CD8-positive, alpha-beta memory T cell (primary cell): ENCODE measurements at regions not wholly inside any gene's neighbourhood (a gene's known extent, or its start where the extent isn't known, plus 50 kb on each side); places are given as distances from the start of the nearest gene placed in this dataset.

Source experiments
- CTCF ChIA-PET: fragments of 350-600 bp; sonication (Branson Sonifier 250); formaldehyde crosslinking; loops from one replicate; lab custom pipeline; 2021; ENCODE audit warnings: antibody characterized with exemption; lab: Charles Lee
- POLR2A ChIA-PET: fragments of 350-600 bp; sonication (Branson Sonifier 250); formaldehyde crosslinking; loops from one replicate; lab custom pipeline; 2021; ENCODE audit warnings: antibody characterized with exemption; lab: Charles Lee
- DNase-seq, 5 donors: peaks; one replicate each; pipeline versions ENCODE4 v3.0.0 to v3.0.0-alpha.2; 2020 to 2022; ENCODE audit warnings: mixed read lengths in 1 of 5
- H3K27ac ChIP-seq: one replicate; pipeline ENCODE4 v1.7.0; 2013; ENCODE audit warnings: low read depth, mild to moderate bottlenecking, low read length, moderate library complexity
- H3K27me3 ChIP-seq: 2 replicates; pipeline ENCODE4 v1.7.0; 2013; ENCODE audit warnings: low read length, mild to moderate bottlenecking; ENCODE audit not compliant: insufficient read depth, poor library complexity, severe bottlenecking
- H3K36me3 ChIP-seq: 2 replicates; pipeline ENCODE4 v1.7.0; 2013; ENCODE audit warnings: mild to moderate bottlenecking, low read length, moderate library complexity; ENCODE audit not compliant: insufficient read depth
- H3K4me1 ChIP-seq: 2 replicates; pipeline ENCODE4 v1.7.0; 2013; ENCODE audit warnings: mild to moderate bottlenecking, low read length, moderate library complexity; ENCODE audit not compliant: insufficient read depth
- H3K4me3 ChIP-seq: 2 replicates; pipeline ENCODE4 v1.7.0; 2013; ENCODE audit warnings: mild to moderate bottlenecking, low read length
- H3K9me3 ChIP-seq: 2 replicates; pipeline ENCODE4 v1.7.0; 2013; ENCODE audit warnings: mild to moderate bottlenecking, low read length
- H3K27ac Mint-ChIP-seq, 8 donors: one replicate each; pipeline ENCODE4 v1.8.0; 2020 to 2021; ENCODE audit warnings: mixed read lengths in 8 of 8, mild to moderate bottlenecking in 6 of 8, inconsistent platforms in 3 of 8, moderate library complexity in 3 of 8
- H3K27me3 Mint-ChIP-seq, 2 donors: one replicate each; pipeline ENCODE4 v1.8.0; 2020 to 2021; ENCODE audit warnings: mixed read lengths in 2 of 2, mild to moderate bottlenecking in 1 of 2, moderate library complexity in 1 of 2
- H3K36me3 Mint-ChIP-seq, 3 donors: one replicate each; pipeline ENCODE4 v1.8.0; 2020 to 2021; ENCODE audit warnings: mixed read lengths in 3 of 3, inconsistent platforms in 1 of 3, mild to moderate bottlenecking in 1 of 3
- H3K4me1 Mint-ChIP-seq, 3 donors: one replicate each; pipeline ENCODE4 v1.8.0; 2020 to 2021; ENCODE audit warnings: mixed read lengths in 3 of 3, inconsistent platforms in 1 of 3, mild to moderate bottlenecking in 1 of 3
- H3K4me3 Mint-ChIP-seq, 7 donors: one replicate each; pipeline ENCODE4 v1.8.0; 2020 to 2021; ENCODE audit warnings: mixed read lengths in 7 of 7, mild to moderate bottlenecking in 6 of 7, moderate library complexity in 4 of 7, inconsistent platforms in 2 of 7
- H3K9me3 Mint-ChIP-seq, 5 donors: one replicate each; pipeline ENCODE4 v1.8.0; 2020 to 2022; ENCODE audit warnings: mixed read lengths in 5 of 5, mild to moderate bottlenecking in 3 of 5, moderate library complexity in 2 of 5, inconsistent platforms in 1 of 5

- POLR2A ChIA-PET, result no interaction called here
Observed at GRCh38 chr5:112077180-112077579, 320.2 kb upstream of the NREP start.

GRCh38 chr5:112070022-112070421 lies 313.0 kb upstream of the NREP start:
- no peaks in the 10 kb centered on the region for H3K36me3 Mint-ChIP-seq
- Histone ChIP-seq H3K9me3 (no peaks in the 10 kb centered on the region), H3K4me1 (no peaks in the 10 kb centered on the region), H3K27me3 (no peaks in the 10 kb centered on the region), H3K36me3 (no peaks in the 10 kb centered on the region), H3K4me3 (no peak overlapping the region), H3K27ac (no peak overlapping the region)
- H3K27me3 Mint-ChIP-seq, result peaks cover 0 to 3% of the 10 kb centered on the region in 2 donors
- no peak overlapping the region for H3K4me3 Mint-ChIP-seq
- no peak overlapping the region for H3K27ac Mint-ChIP-seq
- H3K9me3 Mint-ChIP-seq, result no peaks in the 10 kb centered on the region
- H3K4me1 Mint-ChIP-seq, result no peaks in the 10 kb centered on the region
- ChIA-PET CTCF (no interaction called here), POLR2A (no interaction called here)
- no peak for DNase-seq

More at GRCh38 chr5:112077180-112077579, 320.2 kb upstream of the NREP start:
- no peaks in the 10 kb centered on the region for H3K27me3 ChIP-seq
- no peak overlapping the region for H3K27ac ChIP-seq
- H3K4me3 ChIP-seq, result no peak overlapping the region
- H3K9me3 ChIP-seq, result no peaks in the 10 kb centered on the region
- H3K4me1 Mint-ChIP-seq, result no peaks in the 10 kb centered on the region
- H3K27ac Mint-ChIP-seq, result no peak overlapping the region
- H3K4me3 Mint-ChIP-seq, result no peak overlapping the region
- CTCF ChIA-PET, result no interaction called here
- peaks cover 2 to 3% of the 10 kb centered on the region in 2 donors for H3K27me3 Mint-ChIP-seq
- H3K9me3 Mint-ChIP-seq, result peaks cover 0 to 8% (median 0%) of the 10 kb centered on the region in 5 donors
- no peaks in the 10 kb centered on the region for H3K4me1 ChIP-seq
- no peaks in the 10 kb centered on the region for H3K36me3 Mint-ChIP-seq
- DNase-seq, result no peak
- no peaks in the 10 kb centered on the region for H3K36me3 ChIP-seq

GRCh38 chr5:112069329-112069728 lies 312.3 kb upstream of the NREP start:
- no peaks in the 10 kb centered on the region for H3K36me3 Mint-ChIP-seq
- no peak overlapping the region for H3K27ac Mint-ChIP-seq
- Histone ChIP-seq H3K4me3 (no peak overlapping the region), H3K36me3 (no peaks in the 10 kb centered on the region), H3K27ac (no peak overlapping the region), H3K27me3 (no peaks in the 10 kb centered on the region), H3K9me3 (no peaks in the 10 kb centered on the region), H3K4me1 (no peaks in the 10 kb centered on the region)
- no peak overlapping the region for H3K4me3 Mint-ChIP-seq
- H3K27me3 Mint-ChIP-seq, result peaks cover 0 to 3% of the 10 kb centered on the region in 2 donors
- no peak for DNase-seq
- no peaks in the 10 kb centered on the region for H3K9me3 Mint-ChIP-seq
- ChIA-PET CTCF (no interaction called here), POLR2A (no interaction called here)
- no peaks in the 10 kb centered on the region for H3K4me1 Mint-ChIP-seq

GRCh38 chr5:112068593-112068992 lies 311.6 kb upstream of the NREP start:
- H3K36me3 Mint-ChIP-seq, result no peaks in the 10 kb centered on the region
- H3K27me3 ChIP-seq, result no peaks in the 10 kb centered on the region
- H3K4me1 Mint-ChIP-seq, result no peaks in the 10 kb centered on the region

GRCh38 chr5:112065781-112066180 lies 308.8 kb upstream of the NREP start:
- Mint-ChIP-seq H3K4me1 (no peaks in the 10 kb centered on the region), H3K4me3 (no peak overlapping the region), H3K27ac (no peak overlapping the region), H3K27me3 (no peaks in the 10 kb centered on the region), H3K9me3 (no peaks in the 10 kb centered on the region), H3K36me3 (no peaks in the 10 kb centered on the region)
- DNase-seq, result no peak
- POLR2A ChIA-PET, result no interaction called here
- CTCF ChIA-PET, result no interaction called here
- H3K27me3 ChIP-seq, result no peaks in the 10 kb centered on the region
- no peaks in the 10 kb centered on the region for H3K36me3 ChIP-seq
- no peaks in the 10 kb centered on the region for H3K4me1 ChIP-seq
- H3K4me3 ChIP-seq, result no peak overlapping the region
- H3K9me3 ChIP-seq, result no peaks in the 10 kb centered on the region
- H3K27ac ChIP-seq, result no peak overlapping the region

More at GRCh38 chr5:112068593-112068992, 311.6 kb upstream of the NREP start:
- Mint-ChIP-seq H3K27me3 (peaks cover 0 to 3% of the 10 kb centered on the region in 2 donors), H3K4me3 (no peak overlapping the region), H3K9me3 (no peaks in the 10 kb centered on the region), H3K27ac (no peak overlapping the region)
- Histone ChIP-seq H3K27ac (no peak overlapping the region), H3K4me1 (no peaks in the 10 kb centered on the region), H3K4me3 (no peak overlapping the region), H3K9me3 (no peaks in the 10 kb centered on the region), H3K36me3 (no peaks in the 10 kb centered on the region)
- POLR2A ChIA-PET, result no interaction called here
- DNase-seq, result no peak
- CTCF ChIA-PET, result no interaction called here

GRCh38 chr5:112064956-112065355 lies 308.0 kb upstream of the NREP start:
- H3K4me3 Mint-ChIP-seq, result no peak overlapping the region
- H3K9me3 Mint-ChIP-seq, result no peaks in the 10 kb centered on the region
- H3K27me3 ChIP-seq, result no peaks in the 10 kb centered on the region
- H3K27ac Mint-ChIP-seq, result no peak overlapping the region
- no peak overlapping the region for H3K27ac ChIP-seq
- H3K36me3 ChIP-seq, result no peaks in the 10 kb centered on the region
- DNase-seq, result no peak
- ChIA-PET POLR2A (no interaction called here), CTCF (no interaction called here)
- H3K9me3 ChIP-seq, result no peaks in the 10 kb centered on the region
- H3K4me3 ChIP-seq, result no peak overlapping the region
- no peaks in the 10 kb centered on the region for H3K4me1 ChIP-seq
- H3K36me3 Mint-ChIP-seq, result no peaks in the 10 kb centered on the region
- H3K4me1 Mint-ChIP-seq, result no peaks in the 10 kb centered on the region
- no peaks in the 10 kb centered on the region for H3K27me3 Mint-ChIP-seq

GRCh38 chr5:112064271-112064701 lies 307.3 kb upstream of the NREP start:
- ChIA-PET POLR2A (no interaction called here), CTCF (no interaction called here)
- Mint-ChIP-seq H3K9me3 (no peaks in the 10 kb centered on the region), H3K4me1 (no peaks in the 10 kb centered on the region), H3K27me3 (no peaks in the 10 kb centered on the region), H3K4me3 (no peak overlapping the region), H3K27ac (no peak overlapping the region), H3K36me3 (no peaks in the 10 kb centered on the region)
- no peak for DNase-seq
- Histone ChIP-seq H3K4me1 (no peaks in the 10 kb centered on the region), H3K27ac (no peak overlapping the region), H3K27me3 (no peaks in the 10 kb centered on the region), H3K9me3 (no peaks in the 10 kb centered on the region), H3K36me3 (no peaks in the 10 kb centered on the region), H3K4me3 (no peak overlapping the region)

GRCh38 chr5:112063856-112064255 lies 306.9 kb upstream of the NREP start:
- ChIA-PET POLR2A (no interaction called here), CTCF (no interaction called here)
- Histone ChIP-seq H3K4me3 (no peak overlapping the region), H3K27ac (no peak overlapping the region), H3K27me3 (no peaks in the 10 kb centered on the region), H3K9me3 (no peaks in the 10 kb centered on the region), H3K36me3 (no peaks in the 10 kb centered on the region), H3K4me1 (no peaks in the 10 kb centered on the region)
- no peak for DNase-seq
- H3K9me3 Mint-ChIP-seq, result no peaks in the 10 kb centered on the region
- H3K4me3 Mint-ChIP-seq, result no peak overlapping the region
- H3K27me3 Mint-ChIP-seq, result no peaks in the 10 kb centered on the region
- no peaks in the 10 kb centered on the region for H3K36me3 Mint-ChIP-seq
- H3K4me1 Mint-ChIP-seq, result no peaks in the 10 kb centered on the region
- no peak overlapping the region for H3K27ac Mint-ChIP-seq

GRCh38 chr5:112063191-112063590 lies 306.2 kb upstream of the NREP start:
- Mint-ChIP-seq H3K27ac (no peak overlapping the region), H3K9me3 (no peaks in the 10 kb centered on the region), H3K27me3 (no peaks in the 10 kb centered on the region), H3K4me1 (no peaks in the 10 kb centered on the region), H3K4me3 (no peak overlapping the region), H3K36me3 (no peaks in the 10 kb centered on the region)
- no peak for DNase-seq
- Histone ChIP-seq H3K9me3 (no peaks in the 10 kb centered on the region), H3K36me3 (no peaks in the 10 kb centered on the region), H3K4me3 (no peak overlapping the region), H3K4me1 (no peaks in the 10 kb centered on the region), H3K27ac (no peak overlapping the region), H3K27me3 (no peaks in the 10 kb centered on the region)
- CTCF ChIA-PET, result no interaction called here
- POLR2A ChIA-PET, result no interaction called here
